Astrocyte (in vitro differentiated cells and primary cell): ENCODE measurements at regions not wholly inside any gene's neighbourhood (a gene's known extent, or its start where the extent isn't known, plus 50 kb on each side); places are given as distances from the start of the nearest gene placed in this dataset.
"Not testable (repeated sequence)": the region's sequence is repeated elsewhere in the genome, so short reads cannot be mapped to it uniquely, and the experiment has no call there.

Experiments used
- DNase-seq: peaks from one replicate; pipeline ENCODE4 v3.0.0-alpha.2; 2010; ENCODE audit warnings: low read depth
- FAIRE-seq: peaks from 2 replicates; lab custom pipeline; 2011; peaks lifted over from hg19 to GRCh38; lab: Jason Lieb, UNC
- H2AFZ ChIP-seq: 2 replicates; pipeline ENCODE4 v1.6.0; 2012; ENCODE audit warnings: low read depth, low read length, inconsistent platforms
- H3K27ac ChIP-seq: 2 replicates; pipeline ENCODE4 v1.5.1; 2011; ENCODE audit warnings: low read depth, low read length, inconsistent platforms
- H3K27me3 ChIP-seq: 2 replicates; pipeline ENCODE4 v1.6.0; 2011; ENCODE audit warnings: low read length, inconsistent platforms; ENCODE audit not compliant: insufficient read depth
- H3K36me3 ChIP-seq: 2 replicates; pipeline ENCODE4 v1.5.1; 2011; ENCODE audit warnings: low read length, inconsistent platforms; ENCODE audit not compliant: insufficient read depth
- H3K4me1 ChIP-seq: 2 replicates; pipeline ENCODE4 v1.5.1; 2011; ENCODE audit warnings: low read length, inconsistent platforms; ENCODE audit not compliant: insufficient read depth
- H3K4me2 ChIP-seq: 2 replicates; pipeline ENCODE4 v1.6.0; 2012; ENCODE audit warnings: low read length, inconsistent platforms
- H3K4me3 ChIP-seq: 2 replicates; pipeline ENCODE4 v1.5.1; 2011; ENCODE audit warnings: low read depth, mild to moderate bottlenecking, low read length, inconsistent platforms; ENCODE audit not compliant: insufficient read depth
- H3K79me2 ChIP-seq: 2 replicates; pipeline ENCODE4 v1.6.0; 2012; ENCODE audit warnings: mild to moderate bottlenecking, low read length, inconsistent platforms; ENCODE audit not compliant: insufficient read depth
- H3K9ac ChIP-seq: 2 replicates; pipeline ENCODE4 v1.6.0; 2012; ENCODE audit warnings: mild to moderate bottlenecking, low read length, inconsistent platforms
- H3K9me3 ChIP-seq: 2 replicates; pipeline ENCODE4 v1.5.1; 2012; ENCODE audit warnings: low read depth, mild to moderate bottlenecking, low read length, inconsistent platforms; ENCODE audit not compliant: insufficient read depth
- H4K20me1 ChIP-seq: 2 replicates; pipeline ENCODE4 v1.6.0; 2012; ENCODE audit warnings: low read length, inconsistent platforms; ENCODE audit not compliant: insufficient read depth
- H3K27ac Mint-ChIP-seq: one replicate; pipeline ENCODE4 v1.8.0; 2021; ENCODE audit warnings: mild to moderate bottlenecking, mixed read lengths; ENCODE audit not compliant: unreplicated experiment
- H3K27me3 Mint-ChIP-seq: one replicate; pipeline ENCODE4 v1.8.0; 2021; ENCODE audit warnings: low read depth, mixed read lengths; ENCODE audit not compliant: unreplicated experiment
- H3K36me3 Mint-ChIP-seq: one replicate; pipeline ENCODE4 v1.8.0; 2021; ENCODE audit warnings: low read depth, mixed read lengths; ENCODE audit not compliant: unreplicated experiment
- H3K4me1 Mint-ChIP-seq: one replicate; pipeline ENCODE4 v1.8.0; 2021; ENCODE audit warnings: low read depth, mixed read lengths; ENCODE audit not compliant: unreplicated experiment
- H3K4me3 Mint-ChIP-seq: one replicate; pipeline ENCODE4 v1.8.0; 2021; ENCODE audit warnings: mild to moderate bottlenecking, moderate library complexity, mixed read lengths; ENCODE audit not compliant: unreplicated experiment
- H3K9me3 Mint-ChIP-seq: one replicate; pipeline ENCODE4 v1.8.0; 2021; ENCODE audit warnings: mild to moderate bottlenecking, mixed read lengths; ENCODE audit not compliant: unreplicated experiment
- EZH2 ChIP-seq: IDR thresholded peaks from 2 replicates; pipeline ENCODE4 v1.6.1; 2012; ENCODE audit warnings: mild to moderate bottlenecking, low read length, inconsistent platforms; ENCODE audit not compliant: insufficient read depth
- TF ChIP-seq, protein P1 (sequence below): IDR thresholded peaks from 2 replicates; pipeline ENCODE4 v1.5.1; 2011; ENCODE audit warnings: low read depth, mild to moderate bottlenecking, inconsistent platforms, low read length, moderate library complexity; ENCODE audit not compliant: insufficient read depth

DNA sequence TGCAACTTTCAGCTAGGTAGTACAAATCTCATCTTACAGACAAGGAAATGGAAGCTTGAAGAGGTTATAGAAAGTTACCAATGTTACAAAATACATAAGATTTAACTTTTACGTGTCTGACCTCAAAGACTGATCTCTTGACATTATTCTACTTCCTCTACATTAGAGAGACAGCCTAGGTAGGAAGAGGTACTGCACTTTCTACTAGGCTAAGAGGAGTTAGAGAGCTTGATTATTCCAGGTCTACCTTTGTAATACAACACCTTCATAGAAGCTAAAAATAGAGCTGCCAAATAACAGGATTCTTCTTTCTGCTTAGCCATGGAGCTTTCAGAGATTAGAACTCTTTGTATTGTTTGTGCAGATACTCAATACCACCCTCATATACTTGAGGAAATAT lies 147.6 kb upstream of the NPY2R start:
- Histone ChIP-seq H3K9me3 (no peaks in the 10 kb centered on the region), H3K27ac (no peak overlapping the region), H3K4me1 (no peaks in the 10 kb centered on the region), H3K4me3 (no peak overlapping the region), H3K4me2 (no peak overlapping the region), H2AFZ (no peak overlapping the region), H4K20me1 (no peaks in the 10 kb centered on the region), H3K79me2 (no peaks in the 10 kb centered on the region), H3K27me3 (no peaks in the 10 kb centered on the region), H3K9ac (no peak overlapping the region), H3K36me3 (no peaks in the 10 kb centered on the region)
- DNase-seq (no peak), FAIRE-seq (no peak)
- Mint-ChIP-seq H3K27ac (no peak overlapping the region), H3K36me3 (no peaks in the 10 kb centered on the region), H3K4me1 (no peaks in the 10 kb centered on the region), H3K4me3 (no peak overlapping the region), H3K9me3 (no peaks in the 10 kb centered on the region), H3K27me3 (no peaks in the 10 kb centered on the region)
- no peak for TF ChIP-seq EZH2
- TF ChIP-seq, protein P1, sequence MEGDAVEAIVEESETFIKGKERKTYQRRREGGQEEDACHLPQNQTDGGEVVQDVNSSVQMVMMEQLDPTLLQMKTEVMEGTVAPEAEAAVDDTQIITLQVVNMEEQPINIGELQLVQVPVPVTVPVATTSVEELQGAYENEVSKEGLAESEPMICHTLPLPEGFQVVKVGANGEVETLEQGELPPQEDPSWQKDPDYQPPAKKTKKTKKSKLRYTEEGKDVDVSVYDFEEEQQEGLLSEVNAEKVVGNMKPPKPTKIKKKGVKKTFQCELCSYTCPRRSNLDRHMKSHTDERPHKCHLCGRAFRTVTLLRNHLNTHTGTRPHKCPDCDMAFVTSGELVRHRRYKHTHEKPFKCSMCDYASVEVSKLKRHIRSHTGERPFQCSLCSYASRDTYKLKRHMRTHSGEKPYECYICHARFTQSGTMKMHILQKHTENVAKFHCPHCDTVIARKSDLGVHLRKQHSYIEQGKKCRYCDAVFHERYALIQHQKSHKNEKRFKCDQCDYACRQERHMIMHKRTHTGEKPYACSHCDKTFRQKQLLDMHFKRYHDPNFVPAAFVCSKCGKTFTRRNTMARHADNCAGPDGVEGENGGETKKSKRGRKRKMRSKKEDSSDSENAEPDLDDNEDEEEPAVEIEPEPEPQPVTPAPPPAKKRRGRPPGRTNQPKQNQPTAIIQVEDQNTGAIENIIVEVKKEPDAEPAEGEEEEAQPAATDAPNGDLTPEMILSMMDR = no peak

DNA sequence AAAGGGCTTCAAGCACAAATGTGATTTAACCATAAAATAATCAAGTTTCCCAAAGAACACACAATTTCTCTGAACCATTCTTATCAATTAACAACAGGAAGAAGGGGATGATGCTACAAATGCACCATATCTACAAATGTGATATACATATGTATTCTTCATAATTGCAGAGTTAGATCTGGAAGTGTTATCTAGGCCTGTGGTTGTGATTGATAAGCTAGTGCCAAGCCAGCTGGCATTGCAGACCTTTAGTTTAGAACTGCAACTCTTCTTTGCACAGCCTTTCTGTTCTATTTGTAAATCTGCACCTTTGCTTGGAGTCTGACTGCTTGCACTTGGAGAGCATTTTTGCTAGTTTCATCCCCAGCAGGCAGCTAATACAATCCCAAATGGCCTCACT lies 145.5 kb upstream of the NPY2R start:
- no peaks in the 10 kb centered on the region for H3K27me3 ChIP-seq
- no peaks in the 10 kb centered on the region for H3K79me2 ChIP-seq
- H3K4me1 Mint-ChIP-seq = no peaks in the 10 kb centered on the region
- FAIRE-seq (no peak), DNase-seq (no peak)
- H3K4me3 Mint-ChIP-seq = no peak overlapping the region
- no peaks in the 10 kb centered on the region for H3K9me3 Mint-ChIP-seq
- H3K9ac ChIP-seq = no peak overlapping the region
- no peak overlapping the region for H3K4me3 ChIP-seq
- H3K9me3 ChIP-seq = no peaks in the 10 kb centered on the region
- no peaks in the 10 kb centered on the region for H3K27me3 Mint-ChIP-seq
- H3K27ac ChIP-seq = no peak overlapping the region
- no peaks in the 10 kb centered on the region for H3K36me3 Mint-ChIP-seq
- TF ChIP-seq EZH2 = no peak
- TF ChIP-seq, protein P1 = no peak
- no peak overlapping the region for H3K27ac Mint-ChIP-seq
- H4K20me1 ChIP-seq = no peaks in the 10 kb centered on the region
- H2AFZ ChIP-seq = no peak overlapping the region
- H3K4me2 ChIP-seq = no peak overlapping the region
- H3K36me3 ChIP-seq = no peaks in the 10 kb centered on the region
- no peaks in the 10 kb centered on the region for H3K4me1 ChIP-seq

DNA sequence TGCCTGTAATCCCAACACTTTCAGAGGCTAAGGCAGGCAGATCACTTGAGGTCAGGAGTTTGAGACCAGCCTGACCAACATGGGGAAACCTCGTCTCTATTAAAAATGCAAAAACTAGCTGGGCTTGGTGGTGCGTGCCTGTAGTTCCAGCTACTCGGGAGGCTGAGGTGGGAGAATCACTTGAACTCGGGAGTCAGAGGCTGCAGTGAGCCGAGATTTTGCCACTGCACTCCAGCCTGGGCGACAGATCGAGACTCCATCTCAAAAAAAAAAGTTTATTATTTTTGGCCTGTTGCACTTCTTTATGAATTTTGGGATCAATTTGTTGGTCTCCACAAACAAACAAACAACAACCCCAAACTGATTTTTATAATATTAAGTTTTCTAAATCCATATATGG lies 143.5 kb upstream of the NPY2R start:
- not testable (repeated sequence) for H3K36me3 ChIP-seq, H3K79me2 ChIP-seq, H3K27me3 ChIP-seq, H3K4me2 ChIP-seq, H3K27me3 Mint-ChIP-seq, H3K9me3 Mint-ChIP-seq, FAIRE-seq, H3K36me3 Mint-ChIP-seq, H3K27ac Mint-ChIP-seq, H3K9ac ChIP-seq, H3K4me1 Mint-ChIP-seq, H3K27ac ChIP-seq, H3K4me1 ChIP-seq, H4K20me1 ChIP-seq, DNase-seq, H3K4me3 ChIP-seq, H2AFZ ChIP-seq, H3K9me3 ChIP-seq, H3K4me3 Mint-ChIP-seq
